RWPE2 (cell line): ENCODE measurements at regions not wholly inside any gene's neighbourhood (a gene's known extent, or its start where the extent isn't known, plus 50 kb on each side); places are given as distances from the start of the nearest gene placed in this dataset.

Experiments
- ATAC-seq: fragments of 200-7000 bp; cut with Tn5 transposase; 3 replicates; pipeline ENCODE4 v1.9.1; 2021; ENCODE audit warnings: low read depth
- DNase-seq: peaks from one replicate; pipeline ENCODE4 v3.0.0-alpha.2; 2020; ENCODE audit warnings: low spot score
- H3K27ac ChIP-seq: fragments of 450-650 bp; 2 replicates; pipeline ENCODE4 v1.5.1; 2017; ENCODE audit warnings: mild to moderate bottlenecking; ENCODE audit not compliant: poor library complexity, severe bottlenecking
- H3K27me3 ChIP-seq: fragments of 250-450 bp; sonication (Bioruptor Pico); 2 replicates; pipeline ENCODE4 v1.5.1; 2021; ENCODE audit warnings: mild to moderate bottlenecking, moderate library complexity; ENCODE audit not compliant: insufficient read depth, poor library complexity, severe bottlenecking
- H3K36me3 ChIP-seq: fragments of 250-450 bp; sonication (Bioruptor Pico); 2 replicates; pipeline ENCODE4 v1.5.1; 2020; ENCODE audit warnings: low read depth, mild to moderate bottlenecking, moderate library complexity
- H3K4me1 ChIP-seq: fragments of 250-450 bp; sonication (Bioruptor Pico); 2 replicates; pipeline ENCODE4 v1.5.1; 2021; ENCODE audit warnings: mild to moderate bottlenecking, moderate library complexity; ENCODE audit not compliant: insufficient read depth, poor library complexity, severe bottlenecking
- H3K4me3 ChIP-seq: fragments of 250-450 bp; sonication (Bioruptor Pico); 2 replicates; pipeline ENCODE4 v1.5.1; 2021; ENCODE audit warnings: mild to moderate bottlenecking, moderate library complexity; ENCODE audit not compliant: severe bottlenecking
- H3K9me3 ChIP-seq: fragments of 250-450 bp; sonication (Bioruptor Pico); 2 replicates; pipeline ENCODE4 v1.5.1; 2021; ENCODE audit warnings: mild to moderate bottlenecking, moderate library complexity; ENCODE audit not compliant: severe bottlenecking
- CTCF ChIP-seq: fragments of 450-650 bp; IDR thresholded peaks from one replicate; pipeline ENCODE4 v1.5.1; 2017; ENCODE audit warnings: mild to moderate bottlenecking, moderate library complexity; ENCODE audit not compliant: poor library complexity, severe bottlenecking

GRCh38 chr15:69722924-69723323 is 270.3 kb downstream of the RPLP1 start:
- H3K4me1 ChIP-seq = peaks cover 8% of the 10 kb centered on the region
- no peak for TF ChIP-seq CTCF
- H3K27me3 ChIP-seq = no peaks in the 10 kb centered on the region
- H3K4me3 ChIP-seq = no peak overlapping the region
- no peaks in the 10 kb centered on the region for H3K9me3 ChIP-seq
- H3K27ac ChIP-seq = no peak overlapping the region
- no peak for DNase-seq
- no peaks in the 10 kb centered on the region for H3K36me3 ChIP-seq
- ATAC-seq = no peak

GRCh38 chr15:69723404-69724096 is 270.9 kb downstream of the RPLP1 start:
- H3K36me3 ChIP-seq = no peaks in the 10 kb centered on the region
- H3K9me3 ChIP-seq = no peaks in the 10 kb centered on the region
- H3K4me1 ChIP-seq = peaks cover 8% of the 10 kb centered on the region
- no peaks in the 10 kb centered on the region for H3K27me3 ChIP-seq
- TF ChIP-seq CTCF = no peak
- H3K27ac ChIP-seq = no peak overlapping the region
- DNase-seq (no peak), ATAC-seq (no peak)
- no peak overlapping the region for H3K4me3 ChIP-seq

- DNase-seq = no peak
- no peak for TF ChIP-seq CTCF
These were observed 271.7 kb downstream of the RPLP1 start for GRCh38 chr15:69724333-69724732.

GRCh38 chr15:69725275-69725674 is 272.7 kb downstream of the RPLP1 start:
- no peak for ATAC-seq
- H3K36me3 ChIP-seq = no peaks in the 10 kb centered on the region
- no peak for TF ChIP-seq CTCF

More at GRCh38 chr15:69724333-69724732, 271.7 kb downstream of the RPLP1 start:
- H3K4me3 ChIP-seq = no peak overlapping the region
- peaks cover 8% of the 10 kb centered on the region for H3K4me1 ChIP-seq
- no peaks in the 10 kb centered on the region for H3K9me3 ChIP-seq
- ATAC-seq = no peak
- H3K27ac ChIP-seq = no peak overlapping the region
- no peaks in the 10 kb centered on the region for H3K27me3 ChIP-seq
- no peaks in the 10 kb centered on the region for H3K36me3 ChIP-seq

GRCh38 chr15:69725957-69726356 is 273.3 kb downstream of the RPLP1 start:
- ATAC-seq = no peak
- TF ChIP-seq CTCF = no peak
- Histone ChIP-seq H3K4me3 (no peak overlapping the region), H3K36me3 (no peaks in the 10 kb centered on the region), H3K9me3 (no peaks in the 10 kb centered on the region), H3K27ac (no peak overlapping the region), H3K27me3 (no peaks in the 10 kb centered on the region), H3K4me1 (peaks cover 8% of the 10 kb centered on the region)
- no peak for DNase-seq

More at GRCh38 chr15:69725275-69725674, 272.7 kb downstream of the RPLP1 start:
- no peak for DNase-seq
- Histone ChIP-seq H3K4me3 (no peak overlapping the region), H3K27ac (no peak overlapping the region), H3K9me3 (no peaks in the 10 kb centered on the region), H3K4me1 (peaks cover 8% of the 10 kb centered on the region), H3K27me3 (no peaks in the 10 kb centered on the region)
